Inferior parietal cortex (tissue), 1 donor: ENCODE measurements at regions not wholly inside any gene's neighbourhood (a gene's known extent, or its start where the extent isn't known, plus 50 kb on each side); places are given as distances from the start of the nearest gene placed in this dataset.

Source experiments
- DNase-seq: peaks from one replicate; pipeline ENCODE4 v3.0.0-alpha.2; 2016; ENCODE audit errors: extremely low spot score

DNA sequence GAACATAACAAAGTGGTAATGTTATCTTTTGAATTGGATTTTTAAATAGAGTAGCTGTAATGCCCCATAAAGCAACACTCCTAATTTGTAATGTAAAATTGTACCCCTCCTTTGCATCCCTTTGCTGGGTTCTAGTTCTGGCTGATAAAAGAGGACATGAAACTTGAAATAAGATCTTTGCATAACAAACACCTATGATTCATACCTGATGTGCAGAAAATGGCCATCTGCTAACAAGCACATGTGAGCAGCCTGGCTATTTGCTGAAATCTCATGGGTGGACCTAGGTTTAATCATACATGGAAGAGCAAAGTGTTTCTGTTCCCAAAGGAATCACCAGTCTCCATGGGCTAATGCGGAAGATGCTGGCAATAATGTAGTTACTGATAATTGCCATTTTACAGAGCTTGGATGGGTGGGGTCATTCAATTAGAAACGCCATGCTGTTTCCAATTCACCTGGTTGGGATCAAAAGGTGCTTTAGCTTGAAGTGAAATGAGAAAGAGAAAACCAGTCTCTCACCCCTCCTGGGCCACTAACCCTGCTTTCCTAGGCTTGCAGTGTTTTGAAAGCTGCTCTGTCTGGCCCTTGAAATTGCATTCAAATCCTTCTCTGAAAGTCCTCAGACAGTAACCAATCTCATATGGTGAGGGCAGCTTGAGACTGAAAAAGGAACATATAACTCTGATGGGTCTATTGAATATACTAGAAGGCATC, 585.1 kb downstream of the TLE4 start:
- no peak for DNase-seq

DNA sequence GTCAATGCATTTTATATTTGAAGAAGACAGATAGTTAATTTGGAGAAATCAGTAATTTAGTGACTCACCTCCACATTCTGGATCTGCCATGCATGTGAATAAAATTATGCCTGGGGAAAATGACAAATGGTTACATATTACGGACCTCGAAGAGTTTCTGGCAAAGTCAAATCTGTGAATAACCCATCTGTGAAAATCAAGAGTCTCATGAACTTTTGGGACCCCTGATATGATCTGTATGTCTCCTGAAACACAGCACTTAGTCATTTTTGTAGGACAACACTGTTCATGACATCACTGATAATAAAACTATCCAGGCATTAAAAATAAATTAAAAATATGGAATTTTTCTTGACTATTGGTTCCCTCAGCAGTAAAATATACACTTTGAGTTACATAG, 584.5 kb downstream of the TLE4 start:
- no peak for DNase-seq

DNA sequence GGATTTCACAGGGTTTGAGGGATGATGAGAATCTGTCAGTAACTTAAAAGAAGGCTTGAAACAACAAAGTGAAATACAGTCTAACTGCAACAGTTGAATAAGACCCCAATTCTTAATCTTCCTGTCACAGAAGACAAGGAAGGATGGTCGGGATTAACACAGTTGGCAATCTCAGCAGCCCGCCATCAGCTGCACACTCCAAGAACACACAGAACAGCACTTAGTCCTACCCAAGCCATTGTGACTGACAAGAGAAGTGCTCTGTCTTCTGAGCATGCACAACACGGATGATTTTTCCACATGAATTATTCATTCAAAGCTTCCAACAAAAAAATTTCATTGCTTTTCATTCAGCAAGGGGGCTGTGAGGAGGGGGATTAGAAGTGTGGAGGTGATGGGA, 576.1 kb downstream of the TLE4 start:
- DNase-seq, result no peak

DNA sequence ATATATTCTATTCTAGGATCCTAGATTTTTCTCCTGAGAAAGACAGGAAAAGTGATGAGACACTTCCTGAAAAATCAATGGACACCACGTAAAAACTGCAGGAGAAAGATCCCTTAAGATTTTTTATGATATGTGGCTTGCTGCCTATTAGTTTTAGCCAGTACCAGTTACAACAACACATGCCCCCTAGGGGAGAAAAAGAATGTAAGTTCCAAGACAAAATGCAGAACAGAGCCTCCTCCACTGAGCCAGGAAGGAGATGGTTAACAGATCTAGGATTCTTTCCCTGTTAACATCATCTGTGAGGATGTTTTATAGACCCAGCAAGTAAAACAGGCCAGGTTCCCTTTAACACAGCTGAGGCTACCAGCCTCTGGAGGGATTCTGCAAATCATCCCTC, 574.7 kb downstream of the TLE4 start:
- DNase-seq, result no peak

DNA sequence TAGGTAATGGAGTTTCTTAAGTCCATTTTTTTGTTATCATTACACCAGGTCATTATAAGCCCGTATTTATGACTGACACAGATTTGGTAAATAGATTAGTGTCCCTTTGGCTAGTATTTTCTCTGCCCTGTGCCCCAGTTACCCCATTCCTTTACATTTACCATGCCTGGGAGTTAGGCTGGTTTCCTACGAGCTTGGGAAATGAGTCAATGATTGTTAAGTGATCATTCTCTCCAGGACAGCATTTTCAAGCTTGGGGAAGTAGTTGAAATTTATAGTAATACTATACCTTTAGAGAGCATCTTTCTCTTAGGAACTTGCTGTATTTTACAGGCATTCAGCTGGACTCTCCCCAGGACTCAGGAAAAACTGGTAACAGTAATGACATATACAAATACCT, 573.1 kb downstream of the TLE4 start:
- no peak for DNase-seq

DNA sequence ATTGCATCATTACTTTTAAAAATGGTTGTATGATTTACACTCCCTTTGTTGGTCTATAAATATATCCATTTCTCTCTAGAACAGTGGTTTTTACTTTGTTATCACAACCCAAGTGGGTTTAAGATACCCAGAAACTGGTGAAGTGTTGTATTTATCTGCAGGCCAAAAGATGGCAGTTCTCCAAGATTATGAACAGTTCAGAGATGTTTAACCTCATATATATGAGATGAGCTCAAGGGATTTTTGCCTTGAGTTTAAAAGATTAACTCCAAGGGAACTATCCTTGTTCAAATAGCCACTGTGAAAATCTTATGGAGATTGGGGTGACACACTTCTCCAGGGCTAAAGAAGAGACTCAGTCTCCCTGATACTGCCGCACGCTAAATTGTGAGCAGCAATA, 572.6 kb downstream of the TLE4 start:
- DNase-seq, result no peak

DNA sequence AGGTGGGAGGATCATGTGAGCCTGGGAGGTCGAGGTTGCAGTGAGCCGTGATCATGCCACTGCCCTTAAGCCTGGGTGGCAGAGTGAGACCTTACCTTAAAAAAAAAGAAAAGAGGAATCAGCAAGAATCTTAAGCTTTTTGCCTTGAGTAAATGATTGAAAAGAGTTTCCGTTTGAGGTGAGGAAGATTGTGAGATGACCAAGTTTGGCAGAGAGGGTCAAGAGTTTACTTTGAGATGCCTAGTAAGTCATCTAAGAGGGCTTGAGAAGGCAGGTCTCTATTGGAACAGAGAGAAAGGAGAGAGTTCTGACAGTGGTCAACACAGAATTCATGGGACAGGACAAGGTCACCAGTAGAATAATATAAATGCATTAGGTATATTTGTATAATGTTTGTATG, 572.1 kb downstream of the TLE4 start:
- no peak for DNase-seq

DNA sequence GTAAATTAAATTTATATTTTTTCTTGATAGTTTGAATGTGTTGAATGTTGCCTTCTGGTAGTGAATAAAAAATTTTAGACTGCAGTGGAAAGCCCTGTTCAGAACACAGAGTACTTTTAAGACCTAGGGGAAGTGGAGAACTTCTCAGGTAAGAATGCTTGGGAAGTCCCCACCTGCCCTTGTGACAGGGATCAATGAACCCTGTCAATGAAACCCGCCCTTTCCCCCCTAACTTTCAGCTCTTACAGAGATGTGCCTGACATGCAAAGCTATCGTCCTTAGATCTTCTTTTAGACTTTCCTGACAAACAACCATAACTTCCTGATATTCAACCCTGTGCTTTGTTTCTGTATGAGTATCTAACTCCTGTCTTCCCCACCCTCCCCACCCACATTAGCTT, 562.7 kb downstream of the TLE4 start:
- DNase-seq, result no peak

DNA sequence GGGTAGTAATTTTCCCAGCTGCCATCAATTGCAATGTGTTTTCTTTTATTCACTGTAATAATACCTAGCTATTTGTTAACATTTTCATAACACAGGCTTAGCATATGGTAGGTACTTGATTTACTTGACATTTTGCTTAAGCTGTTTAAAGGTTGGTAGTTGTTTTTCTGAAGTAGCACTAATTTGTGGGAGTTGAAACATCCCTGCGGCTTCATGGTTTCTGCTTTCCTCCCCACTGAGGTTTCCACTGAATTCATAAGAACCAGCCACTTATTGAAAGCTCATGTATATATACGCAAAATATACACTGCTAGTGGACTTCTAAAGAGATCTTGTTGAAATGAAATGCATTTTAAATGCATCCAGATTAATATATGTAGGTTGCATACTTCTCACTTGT, 559.9 kb downstream of the TLE4 start:
- no peak for DNase-seq

DNA sequence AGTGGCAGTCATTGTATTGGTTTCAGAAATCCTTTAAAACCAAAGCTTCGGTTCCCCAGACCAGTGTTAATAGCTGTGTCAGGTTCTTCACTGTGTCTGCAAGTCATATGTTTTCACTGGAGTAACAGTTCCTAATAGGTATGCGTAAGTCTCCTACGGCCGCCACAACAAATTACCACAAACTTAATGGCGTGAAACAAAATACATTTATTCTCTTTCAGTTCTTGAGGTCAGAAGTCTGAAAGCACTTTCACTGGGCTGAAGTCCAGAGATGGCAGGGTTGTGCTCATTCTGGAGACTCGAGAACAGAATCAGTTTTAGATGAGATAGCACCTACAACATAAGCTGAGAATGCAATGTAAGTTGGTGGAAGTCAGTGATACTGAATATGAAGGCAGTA, 556.2 kb downstream of the TLE4 start:
- no peak for DNase-seq

DNA sequence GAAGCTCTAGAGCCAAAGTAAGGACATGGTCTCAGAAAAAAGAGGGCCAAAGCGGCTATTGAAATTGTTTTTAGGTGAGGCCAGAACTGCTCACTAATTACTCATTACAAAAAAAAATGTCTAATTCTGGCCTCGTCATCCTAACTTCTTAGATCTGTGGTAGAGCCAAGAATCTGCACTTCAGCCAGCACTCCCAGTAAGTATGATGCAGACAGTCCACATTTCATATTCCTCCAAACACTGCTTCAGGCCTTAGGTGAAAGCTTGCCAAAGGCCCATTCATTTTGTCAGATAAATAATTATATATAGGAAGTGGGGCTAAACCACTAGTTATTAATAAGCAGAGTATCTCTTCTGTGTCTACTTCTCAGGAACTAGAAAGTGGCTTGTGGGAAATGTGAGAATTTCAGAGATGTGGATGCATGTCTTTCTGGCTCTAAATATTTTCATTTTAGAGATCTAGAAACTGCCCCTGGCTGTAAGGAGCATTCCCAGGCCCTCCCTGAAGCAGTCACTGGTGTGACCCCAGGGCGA, 554.0 kb downstream of the TLE4 start:
- DNase-seq, result no peak

DNA sequence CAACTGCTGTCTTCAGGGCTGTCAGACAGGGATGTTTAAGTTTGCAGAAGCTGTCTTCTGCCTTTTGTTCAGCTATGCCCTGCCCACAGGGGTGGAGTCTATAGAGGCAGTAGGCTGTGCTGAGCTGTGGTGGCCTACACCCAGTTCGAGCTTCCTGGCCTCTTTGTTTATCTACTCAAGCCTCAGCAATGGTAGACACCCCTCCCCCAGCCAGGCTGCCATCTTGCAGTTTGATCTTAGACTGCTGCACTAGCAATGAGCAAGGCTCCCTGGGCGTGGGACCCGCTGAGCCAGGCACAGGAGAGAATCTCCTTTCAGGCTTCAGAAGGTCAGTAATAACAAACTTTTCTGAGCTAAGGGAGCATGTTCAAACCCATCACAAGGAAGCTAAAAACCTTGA, 545.3 kb downstream of the TLE4 start:
- no peak for DNase-seq

DNA sequence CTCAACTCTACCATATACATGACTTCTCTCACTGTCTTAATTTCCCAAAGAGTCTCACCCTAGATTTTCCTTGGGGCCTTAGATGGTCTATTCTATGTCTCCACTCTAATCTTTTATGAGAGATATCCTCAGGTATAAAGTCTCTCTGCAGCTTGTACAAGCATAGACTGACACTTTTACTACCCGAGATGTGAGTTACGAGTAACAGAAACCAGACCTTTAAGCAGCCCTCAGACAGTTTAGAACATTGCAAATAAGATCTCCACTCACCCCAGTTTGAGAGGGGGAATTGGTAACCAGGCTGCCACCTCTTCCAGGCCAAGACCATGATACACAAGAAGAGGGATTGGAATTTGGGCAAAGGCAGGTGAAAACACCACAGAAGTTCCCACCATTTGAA, 542.5 kb downstream of the TLE4 start:
- no peak for DNase-seq

DNA sequence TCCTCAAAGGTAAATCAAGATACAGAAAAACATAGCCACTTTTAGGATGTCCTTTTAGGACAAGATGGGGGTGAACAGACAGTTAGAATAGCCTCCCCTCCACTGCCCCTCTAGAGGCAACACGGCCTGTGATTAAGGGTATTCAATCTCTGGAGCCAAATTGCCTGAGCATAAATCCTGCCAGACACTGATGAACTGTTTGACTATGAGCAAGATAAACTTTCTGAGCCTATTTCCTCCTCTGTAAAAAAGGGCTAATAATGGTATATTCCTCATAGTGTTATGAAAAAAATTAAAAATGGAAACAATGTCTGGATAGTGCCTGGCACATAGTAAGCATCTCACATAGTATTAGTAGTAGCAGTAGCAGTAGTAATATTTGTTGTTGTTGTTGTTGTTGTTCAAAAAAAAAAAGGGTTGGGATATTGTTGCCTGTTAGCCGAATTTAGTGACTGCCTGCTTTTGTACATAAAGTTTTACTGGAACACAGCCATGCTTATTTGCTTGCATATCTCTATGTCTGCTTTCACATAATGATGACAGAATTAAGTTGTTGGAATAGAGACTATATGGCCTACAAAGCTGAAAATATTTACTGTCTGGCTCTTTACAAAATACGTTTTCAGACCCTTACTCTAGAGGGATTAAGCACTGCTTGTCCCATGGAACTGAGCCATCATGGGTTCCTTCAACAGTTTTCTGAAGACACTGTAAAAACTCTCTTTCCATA, 536.3 kb downstream of the TLE4 start:
- DNase-seq, result no peak

DNA sequence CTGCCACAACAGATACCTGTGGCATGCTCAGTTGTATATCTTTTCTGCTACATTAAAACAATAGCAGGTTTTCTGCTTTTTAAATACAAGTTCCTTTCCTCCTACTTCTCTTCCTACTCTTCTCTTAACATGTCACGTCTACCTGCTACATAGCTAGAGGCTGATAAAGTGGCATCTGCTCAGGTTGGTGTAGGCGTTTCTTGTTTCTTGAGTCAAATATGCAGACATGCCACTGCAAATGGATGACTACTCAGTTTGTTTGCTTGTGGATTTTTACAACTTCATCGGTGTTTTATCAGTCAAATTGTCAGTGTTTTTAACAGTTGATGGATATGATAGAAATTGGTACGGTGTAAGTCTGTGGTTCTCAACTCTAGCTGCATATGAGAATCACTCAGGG, 525.7 kb downstream of the TLE4 start:
- DNase-seq, result no peak

DNA sequence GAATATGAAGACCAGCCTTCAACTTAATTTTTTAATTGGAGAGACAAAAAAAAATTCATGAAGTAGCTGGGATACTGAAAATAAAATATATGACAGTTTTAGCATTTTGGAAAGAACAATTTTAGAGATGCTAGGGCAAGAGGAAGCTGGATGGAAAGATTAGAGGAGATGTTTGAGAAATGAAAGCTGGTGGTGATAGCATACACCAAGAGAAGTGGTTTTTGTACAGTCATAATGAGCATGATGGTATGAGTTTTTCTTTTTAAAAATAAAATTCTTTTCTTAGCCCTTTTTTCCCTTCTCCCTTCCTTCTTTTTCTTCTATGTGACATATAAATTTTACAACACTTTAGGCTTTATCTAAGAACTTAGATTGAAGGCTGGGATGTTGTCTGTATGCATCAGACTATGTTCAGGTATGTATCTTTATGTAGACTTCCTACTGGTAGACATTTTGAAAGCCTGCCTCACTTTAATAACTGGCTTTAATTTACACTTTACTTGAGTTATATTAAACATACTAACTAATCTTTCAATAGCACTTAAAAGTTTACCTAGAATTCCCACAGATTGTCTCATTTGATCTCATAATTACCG, 522.5 kb downstream of the TLE4 start:
- DNase-seq, result no peak

DNA sequence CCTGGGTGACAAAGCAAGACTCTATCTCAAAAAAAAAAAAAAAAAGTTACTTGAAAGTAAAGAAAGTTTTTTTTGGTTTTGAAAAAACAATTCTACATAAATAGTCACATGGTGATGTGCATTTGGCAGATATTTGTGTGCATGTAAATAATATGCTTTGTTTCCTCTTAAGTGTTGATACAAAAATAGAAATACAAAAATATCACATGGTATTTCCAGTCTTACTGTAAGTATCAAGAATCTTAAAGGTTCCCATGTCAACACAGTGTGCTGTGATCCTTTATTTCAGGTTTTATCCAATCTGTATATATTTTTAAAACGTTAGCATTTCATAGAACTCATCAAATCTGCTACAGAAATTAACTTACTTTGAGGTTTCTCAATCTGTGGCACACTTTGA, 521.9 kb downstream of the TLE4 start:
- DNase-seq, result no peak

DNA sequence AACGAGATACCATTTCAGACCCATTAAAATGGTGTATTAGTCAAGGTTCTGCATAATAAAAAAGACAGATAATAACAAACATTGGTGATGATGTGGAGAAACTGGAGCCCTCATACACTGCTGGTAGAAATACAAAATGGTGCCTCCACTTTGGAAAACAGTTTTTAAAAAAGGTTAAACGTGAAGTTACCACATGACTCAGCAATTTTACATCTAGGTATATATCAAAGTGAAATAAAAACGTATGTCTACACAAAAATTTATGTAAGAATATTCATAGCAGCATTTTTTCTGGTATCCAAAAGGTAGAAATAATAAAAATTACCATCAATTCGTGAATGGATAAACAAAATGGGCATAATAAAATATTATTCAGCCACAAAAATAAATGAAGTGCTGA, 519.8 kb downstream of the TLE4 start:
- no peak for DNase-seq

DNA sequence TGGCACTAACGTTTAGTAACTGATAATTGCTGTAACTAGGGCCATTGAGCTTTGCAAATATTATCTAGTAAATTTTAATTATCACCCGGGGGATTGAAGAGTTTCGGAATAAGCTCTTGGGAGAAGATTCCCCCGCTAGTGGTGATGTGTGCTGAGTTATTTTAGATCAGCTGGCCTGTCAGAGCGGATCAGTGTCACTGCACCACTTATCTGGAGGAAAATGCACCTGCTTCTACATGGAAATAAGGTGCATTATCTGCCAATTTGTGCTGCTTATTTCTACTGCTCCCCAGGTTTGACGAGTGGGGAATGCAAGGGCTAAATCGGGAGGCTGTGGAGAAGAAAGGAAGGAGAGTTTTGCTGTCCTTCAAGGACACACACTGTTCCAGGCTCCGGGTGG, 518.6 kb downstream of the TLE4 start:
- DNase-seq, result no peak

DNA sequence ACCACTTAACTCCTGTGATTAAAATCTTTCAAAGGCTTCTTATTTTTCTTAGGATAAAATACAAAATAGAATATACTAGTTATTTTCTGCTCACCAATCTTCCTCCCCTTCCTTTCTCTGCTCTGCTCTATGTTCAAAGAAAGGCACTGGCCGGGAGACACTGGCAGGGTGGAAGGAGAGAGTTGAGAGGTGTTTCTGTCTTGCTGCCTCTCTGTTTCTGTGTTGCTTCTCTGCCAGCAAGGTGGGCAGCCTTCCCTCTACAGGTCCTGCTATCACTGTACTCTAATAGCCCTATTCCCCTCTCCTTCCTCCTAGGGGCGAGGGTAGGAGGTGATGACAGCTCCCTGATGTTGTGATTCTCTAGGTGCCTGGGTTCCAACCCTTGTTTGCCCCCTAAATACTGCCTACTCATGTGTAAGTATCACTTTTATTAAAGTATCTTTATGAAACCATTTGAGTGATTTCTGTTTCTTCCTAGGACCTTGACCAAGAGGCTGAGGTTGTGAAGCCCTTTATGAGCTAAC, 515.1 kb downstream of the TLE4 start:
- no peak for DNase-seq

DNA sequence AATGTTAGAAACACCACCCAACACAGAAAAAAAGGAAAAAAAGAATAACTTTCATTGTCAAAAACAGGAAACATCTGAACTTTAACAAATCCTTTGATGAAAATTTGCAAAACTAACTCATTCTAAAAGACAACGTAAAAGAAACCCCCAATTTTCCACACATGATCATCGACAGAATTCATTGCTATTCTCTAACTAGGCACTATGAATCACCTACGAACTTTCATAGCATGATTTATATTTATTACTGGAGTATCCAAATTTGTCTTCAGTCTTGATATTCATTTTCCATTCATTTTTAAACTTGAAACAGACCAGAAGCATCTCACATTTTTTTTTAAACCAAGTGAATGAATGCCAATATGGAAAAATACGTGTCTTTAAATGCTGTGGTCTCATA, 514.6 kb downstream of the TLE4 start:
- no peak for DNase-seq

DNA sequence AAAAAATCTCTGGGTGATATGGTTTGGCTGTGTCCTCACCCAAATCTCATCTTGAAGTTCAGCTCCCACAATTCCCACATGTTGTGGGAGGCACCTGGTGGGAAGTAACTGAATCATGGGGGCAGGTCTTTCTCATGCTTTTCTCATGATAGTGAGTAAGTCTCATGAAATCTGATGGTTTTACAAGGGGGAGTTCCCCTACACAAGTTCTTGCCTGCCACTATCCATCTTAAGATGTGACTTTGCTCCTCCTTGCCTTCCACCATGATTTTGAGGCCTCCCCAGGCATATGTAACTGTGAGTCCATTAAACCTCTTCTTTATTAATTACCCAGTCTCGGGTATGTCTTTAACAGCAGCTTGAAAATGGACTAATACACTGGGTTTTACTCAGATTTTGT, 513.9 kb downstream of the TLE4 start:
- DNase-seq, result no peak

DNA sequence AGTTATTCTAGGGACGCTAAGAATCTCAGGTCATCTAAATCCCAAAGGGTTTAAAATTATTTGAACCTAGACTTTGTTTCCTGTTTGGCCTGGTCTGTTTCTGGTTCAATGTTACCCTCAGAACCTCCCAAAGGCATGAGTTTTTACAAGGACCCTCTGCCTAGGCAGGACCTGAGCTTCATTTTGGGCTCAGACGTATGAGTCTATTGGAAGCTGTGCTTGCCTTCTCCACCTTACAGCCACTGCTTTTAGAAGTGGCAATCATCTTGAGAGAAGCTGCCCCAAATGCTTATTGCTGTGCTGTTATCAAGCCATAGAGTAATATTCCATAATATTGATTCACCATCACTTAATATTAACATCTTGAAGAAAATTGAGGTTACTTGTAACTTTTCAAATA, 510.4 kb downstream of the TLE4 start:
- no peak for DNase-seq
